GM12872 (cell line): ENCODE measurements at regions not wholly inside any gene's neighbourhood (a gene's known extent, or its start where the extent isn't known, plus 50 kb on each side); places are given as distances from the start of the nearest gene placed in this dataset.

Experiments
- CTCF ChIP-seq: IDR thresholded peaks from 3 replicates; pipeline ENCODE4 v1.5.1; 2011; ENCODE audit warnings: low read depth, mild to moderate bottlenecking, low read length, moderate library complexity; ENCODE audit not compliant: insufficient read depth

- no peak for TF ChIP-seq CTCF
These were observed 105.4 kb upstream of the SPRED2 start for GRCh38 chr2:65537651-65538385.

- TF ChIP-seq CTCF = no peak
These were observed 104.2 kb upstream of the SPRED2 start for GRCh38 chr2:65536596-65536995.

GRCh38 chr2:65532937-65533336 is 100.5 kb upstream of the SPRED2 start:
- no peak for TF ChIP-seq CTCF

- TF ChIP-seq CTCF = no peak
These were observed 99.9 kb upstream of the SPRED2 start for GRCh38 chr2:65532326-65532725.

GRCh38 chr2:65530547-65531320 is 98.3 kb upstream of the SPRED2 start:
- TF ChIP-seq CTCF = no peak

- TF ChIP-seq CTCF = no peak
These were observed 97.0 kb upstream of the SPRED2 start for GRCh38 chr2:65529419-65529818.

GRCh38 chr2:65528241-65528574 is 95.8 kb upstream of the SPRED2 start:
- TF ChIP-seq CTCF = no peak
